GM12891 (cell line): ENCODE measurements at regions not wholly inside any gene's neighbourhood (a gene's known extent, or its start where the extent isn't known, plus 50 kb on each side); places are given as distances from the start of the nearest gene placed in this dataset.

Experiments used
- DNase-seq: peaks from one replicate; pipeline ENCODE4 v3.0.0; 2011; ENCODE audit warnings: low spot score; ENCODE audit not compliant: insufficient read length
- FAIRE-seq: peaks from 2 replicates; lab custom pipeline; 2011; peaks lifted over from hg19 to GRCh38; lab: Jason Lieb, UNC
- PAX5 ChIP-seq: IDR thresholded peaks from 2 replicates; pipeline ENCODE4 v1.6.1; 2011; ENCODE audit warnings: low read length, moderate library complexity, mild to moderate bottlenecking; ENCODE audit not compliant: insufficient read depth, severe bottlenecking
- POLR2A ChIP-seq: IDR thresholded peaks from 2 replicates; pipeline ENCODE4 v1.6.1; 2011; ENCODE audit warnings: low read depth, low read length, control low read depth
- POLR2AphosphoS5 ChIP-seq: IDR thresholded peaks from 2 replicates; pipeline ENCODE4 v1.6.1; 2011; ENCODE audit warnings: low read depth, low read length, control low read depth
- POU2F2 ChIP-seq: IDR thresholded peaks from 2 replicates; pipeline ENCODE4 v1.6.1; 2011; ENCODE audit warnings: low read depth, mild to moderate bottlenecking, control low read depth, low read length, moderate library complexity
- SPI1 ChIP-seq: IDR thresholded peaks from 2 replicates; pipeline ENCODE4 v1.6.1; 2011; ENCODE audit warnings: low read depth, low read length, control low read depth
- TAF1 ChIP-seq: IDR thresholded peaks from 2 replicates; pipeline ENCODE4 v1.6.1; 2011; ENCODE audit warnings: low read depth, low read length, control low read depth

- no peak for DNase-seq
- TF ChIP-seq SPI1 (no peak), TAF1 (no peak), POLR2A (no peak), PAX5 (no peak), POLR2AphosphoS5 (no peak), POU2F2 (no peak)
- no peak for FAIRE-seq
Observed at GRCh38 chr5:103646698-103647614, 84.4 kb upstream of the NUDT12 start.

GRCh38 chr5:103645816-103646215 lies 83.2 kb upstream of the NUDT12 start:
- DNase-seq (no peak), FAIRE-seq (no peak)
- no peak for TF ChIP-seq POU2F2
- TF ChIP-seq PAX5 = no peak
- TF ChIP-seq TAF1 = no peak
- no peak for TF ChIP-seq SPI1
- no peak for TF ChIP-seq POLR2A

GRCh38 chr5:103638979-103639378 lies 76.4 kb upstream of the NUDT12 start:
- FAIRE-seq = no peak
- TF ChIP-seq PAX5 (no peak), POLR2AphosphoS5 (no peak), POLR2A (no peak), TAF1 (no peak), POU2F2 (no peak), SPI1 (no peak)
- no peak for DNase-seq

- TF ChIP-seq TAF1 (no peak), POLR2AphosphoS5 (no peak), SPI1 (no peak), PAX5 (no peak), POU2F2 (no peak), POLR2A (no peak)
- DNase-seq = no peak
- FAIRE-seq = no peak
Observed at GRCh38 chr5:103624675-103625074, 62.1 kb upstream of the NUDT12 start.

GRCh38 chr5:103624035-103624480 lies 61.5 kb upstream of the NUDT12 start:
- FAIRE-seq (no peak), DNase-seq (no peak)
- no peak for TF ChIP-seq POU2F2

GRCh38 chr5:103623425-103623824 lies 60.8 kb upstream of the NUDT12 start:
- no peak for TF ChIP-seq PAX5
- no peak for TF ChIP-seq POLR2A
- TF ChIP-seq POU2F2 = no peak
- no peak for TF ChIP-seq POLR2AphosphoS5
- TF ChIP-seq TAF1 = no peak
- TF ChIP-seq SPI1 = no peak
- no peak for DNase-seq

GRCh38 chr5:103621548-103621930 lies 59.0 kb upstream of the NUDT12 start:
- TF ChIP-seq POU2F2 (no peak), PAX5 (no peak), TAF1 (no peak), POLR2A (no peak), SPI1 (no peak), POLR2AphosphoS5 (no peak)
- DNase-seq (no peak), FAIRE-seq (no peak)

More at GRCh38 chr5:103623425-103623824, 60.8 kb upstream of the NUDT12 start:
- FAIRE-seq = no peak

- no peak for FAIRE-seq
Observed at GRCh38 chr5:103620851-103621547, 58.4 kb upstream of the NUDT12 start.

GRCh38 chr5:103617913-103618312 lies 55.3 kb upstream of the NUDT12 start:
- no peak for FAIRE-seq
- no peak for TF ChIP-seq POLR2AphosphoS5
- no peak for TF ChIP-seq POU2F2
- no peak for TF ChIP-seq TAF1
- TF ChIP-seq SPI1 = no peak
- no peak for TF ChIP-seq PAX5
- TF ChIP-seq POLR2A = no peak
- no peak for DNase-seq

More at GRCh38 chr5:103620851-103621547, 58.4 kb upstream of the NUDT12 start:
- no peak for DNase-seq
- TF ChIP-seq POLR2AphosphoS5 = no peak
- no peak for TF ChIP-seq POLR2A
- no peak for TF ChIP-seq PAX5
- TF ChIP-seq POU2F2 = no peak
- no peak for TF ChIP-seq TAF1
- no peak for TF ChIP-seq SPI1

- DNase-seq (no peak), FAIRE-seq (no peak)
- TF ChIP-seq PAX5 = no peak
- no peak for TF ChIP-seq POU2F2
Observed at GRCh38 chr5:103617090-103617489, 54.5 kb upstream of the NUDT12 start.
